ENCODE measurements at regions not wholly inside any gene's neighbourhood (a gene's known extent, or its start where the extent isn't known, plus 50 kb on each side); places are given as distances from the start of the nearest gene placed in this dataset.
"Not testable (repeated sequence)": the region's sequence is repeated elsewhere in the genome, so short reads cannot be mapped to it uniquely, and the experiment has no call there.

- DNase-seq: no peak
Observed at GRCh38 chr6:85125526-85125925, 324.4 kb upstream of the NT5E start.

DNA sequence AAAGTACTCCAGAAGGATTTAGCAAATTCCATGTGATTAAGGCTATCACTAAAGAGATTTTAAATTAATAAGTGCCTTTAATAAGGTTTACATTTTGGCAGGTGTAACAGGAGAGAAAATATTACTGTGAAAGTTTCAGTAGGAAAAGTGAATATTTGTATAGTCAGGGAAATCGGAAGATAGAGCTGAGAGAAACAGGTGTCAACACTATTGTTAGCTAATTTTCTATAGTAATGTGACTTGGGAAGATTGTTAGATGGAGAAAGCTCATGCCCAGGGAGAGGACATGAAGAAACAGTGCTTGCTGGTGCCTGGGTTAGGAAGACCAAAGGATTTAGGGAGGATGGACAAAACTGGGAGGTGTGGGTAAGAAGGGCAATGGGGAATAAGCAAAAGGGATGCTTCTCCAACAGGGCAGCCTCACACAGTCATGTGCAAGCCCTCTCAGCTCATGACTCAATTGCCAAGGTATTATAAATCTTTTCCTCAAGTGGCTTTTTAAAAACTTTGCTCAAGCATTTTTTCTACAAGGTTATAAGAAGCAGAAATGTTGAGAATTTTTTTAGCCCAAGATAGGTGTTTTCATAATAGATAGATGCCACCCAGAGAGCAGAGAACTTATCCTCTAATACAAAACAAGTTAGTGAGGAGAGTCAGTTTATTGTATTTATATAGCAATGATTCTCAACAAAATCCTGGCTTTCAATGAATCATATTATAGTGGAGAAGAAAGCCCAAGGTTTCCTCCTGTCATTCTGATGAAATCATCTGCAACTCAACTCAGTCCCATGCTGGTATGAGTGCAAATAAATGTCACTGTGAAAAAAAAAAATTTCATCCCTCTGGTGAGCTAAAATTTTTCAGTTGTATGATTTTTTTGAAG lies 325.2 kb upstream of the NT5E start:
- DNase-seq: no peak

- no peak for DNase-seq
Observed at GRCh38 chr6:85121158-85121557, 328.7 kb upstream of the NT5E start.

GRCh38 chr6:85118652-85119235 lies 331.1 kb upstream of the NT5E start:
- DNase-seq: no peak

GRCh38 chr6:85118233-85118632 lies 331.6 kb upstream of the NT5E start:
- no peak for DNase-seq

GRCh38 chr6:85116475-85116874 lies 333.4 kb upstream of the NT5E start:
- DNase-seq: no peak

DNA sequence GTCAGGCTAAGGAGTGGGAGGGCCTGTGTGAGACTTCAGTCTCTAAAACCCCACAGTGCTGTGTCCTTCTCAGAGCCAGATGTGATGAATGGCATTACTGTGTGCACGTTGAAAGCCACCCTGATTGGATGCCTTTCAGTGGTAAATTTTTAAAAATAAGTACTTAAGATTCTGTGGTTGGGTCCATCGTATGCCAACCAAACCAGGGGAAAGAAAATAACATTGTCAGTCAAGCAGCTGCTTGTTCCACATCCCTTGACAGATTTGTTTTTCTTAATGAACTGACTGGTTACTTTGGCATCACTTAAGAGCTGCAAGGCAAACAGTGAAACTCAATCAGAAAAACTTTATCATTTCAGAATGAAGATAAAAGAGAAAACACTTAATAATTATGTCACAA lies 334.0 kb upstream of the NT5E start:
- no peak for DNase-seq

GRCh38 chr6:85115376-85115775 lies 334.5 kb upstream of the NT5E start:
- no peak for DNase-seq

DNA sequence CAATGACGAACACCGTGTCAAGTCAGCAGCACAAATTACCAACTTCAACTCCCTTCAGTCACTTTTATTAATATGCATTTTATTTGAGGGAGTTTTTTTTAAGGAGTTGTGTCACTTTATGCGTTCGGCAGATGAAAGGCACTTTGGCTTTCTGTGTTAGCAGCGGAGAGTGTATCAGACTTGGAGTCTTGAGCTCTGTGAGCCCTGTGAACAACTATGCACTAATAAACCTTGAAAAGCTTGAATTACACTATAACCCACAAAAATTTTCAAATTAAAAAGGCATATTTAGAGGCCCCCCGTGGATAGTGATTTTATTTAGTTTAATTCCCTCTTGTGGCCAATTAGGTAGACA lies 335.3 kb upstream of the NT5E start:
- no peak for DNase-seq

DNA sequence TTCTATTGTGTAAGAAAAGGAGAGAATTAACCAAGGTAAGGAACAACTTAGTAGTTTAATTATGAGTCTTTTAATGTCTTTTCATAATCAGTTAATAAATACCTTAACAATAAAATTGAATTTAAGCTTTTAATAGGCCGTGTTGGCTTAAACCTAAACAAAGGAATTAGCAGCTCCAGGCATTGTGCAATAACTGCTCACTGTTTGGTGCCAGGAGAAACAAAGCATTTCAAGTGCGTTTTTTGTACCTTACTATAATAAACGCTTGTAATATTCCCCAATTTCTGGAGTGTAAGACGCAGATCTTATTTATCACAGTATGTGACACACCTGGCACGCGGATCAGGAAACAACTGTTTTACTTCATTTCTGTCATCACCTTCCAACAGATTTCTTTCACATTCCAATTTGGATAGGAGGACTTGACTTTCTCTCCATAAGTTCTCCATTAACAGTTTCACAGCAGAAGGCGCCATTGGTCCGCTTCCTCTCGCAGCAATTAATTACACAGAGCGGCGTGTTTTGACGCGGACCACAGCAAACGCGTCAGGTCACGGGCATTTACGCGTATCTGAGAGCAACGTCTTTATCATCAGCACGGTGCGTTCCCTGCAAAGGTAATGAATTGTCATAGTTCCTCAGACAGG lies 335.8 kb upstream of the NT5E start:
- no peak for DNase-seq

DNA sequence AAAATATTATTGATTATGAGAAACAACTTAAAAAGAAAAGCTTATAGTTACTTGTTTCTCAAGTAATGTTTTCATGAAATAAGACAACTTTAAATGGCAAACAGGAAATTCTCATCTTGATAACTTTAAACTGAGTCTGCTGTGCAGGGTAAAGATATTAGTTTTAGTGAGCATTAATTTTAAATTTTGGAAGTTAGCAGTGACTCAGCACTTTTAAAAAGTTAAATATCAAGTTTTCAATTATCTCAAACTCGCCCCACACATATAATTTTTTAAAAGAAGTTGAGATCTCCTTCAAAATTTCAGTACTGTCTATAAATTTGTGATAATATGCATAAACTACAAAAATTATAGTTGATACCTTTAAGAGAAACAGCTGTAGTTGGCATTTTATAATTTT lies 337.3 kb upstream of the NT5E start:
- no peak for DNase-seq

GRCh38 chr6:85111481-85112011 lies 338.3 kb upstream of the NT5E start:
- DNase-seq: no peak

DNA sequence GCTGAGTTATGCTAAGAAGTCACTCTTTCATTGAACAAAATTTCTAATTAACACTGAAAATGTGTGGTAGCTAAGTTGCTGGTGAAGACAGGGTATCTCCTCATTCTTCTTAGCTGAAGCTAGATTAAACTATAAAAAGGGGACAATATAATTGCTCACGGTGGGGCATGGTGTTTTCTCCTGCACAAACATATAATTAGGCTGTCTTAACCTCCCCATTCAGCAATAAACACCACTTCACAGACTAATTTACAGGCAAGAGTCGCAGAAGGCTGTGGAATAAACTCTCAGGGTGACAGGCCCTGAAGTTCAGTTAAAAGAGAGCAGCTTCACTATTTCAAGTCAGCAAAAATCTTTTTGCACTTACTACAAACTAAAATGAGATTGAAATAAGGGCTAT lies 338.9 kb upstream of the NT5E start:
- peak; percentile 3 for DNase-seq

DNA sequence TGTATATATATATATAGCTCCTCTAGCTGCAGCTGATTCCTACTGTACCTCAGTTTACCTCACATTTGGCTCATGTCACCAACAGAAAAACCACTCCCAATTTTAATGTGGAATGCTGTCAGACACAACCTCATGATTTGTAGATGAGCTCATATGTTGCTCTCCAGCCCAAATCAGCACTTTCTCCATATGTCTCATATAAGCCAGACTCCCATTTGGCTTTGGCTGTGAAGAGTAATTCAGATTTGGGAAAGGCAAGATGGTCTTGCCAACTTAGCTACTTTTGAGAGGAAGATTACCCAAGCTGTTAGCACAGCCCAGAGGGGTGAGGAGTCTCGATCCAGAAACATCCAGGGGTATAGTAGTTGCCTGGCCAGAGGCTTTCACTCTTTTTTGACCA lies 342.2 kb upstream of the NT5E start:
- DNase-seq: no peak

- DNase-seq: no peak
Observed at GRCh38 chr6:85096976-85097375, 332.6 kb upstream of the TBX18 start.

DNA sequence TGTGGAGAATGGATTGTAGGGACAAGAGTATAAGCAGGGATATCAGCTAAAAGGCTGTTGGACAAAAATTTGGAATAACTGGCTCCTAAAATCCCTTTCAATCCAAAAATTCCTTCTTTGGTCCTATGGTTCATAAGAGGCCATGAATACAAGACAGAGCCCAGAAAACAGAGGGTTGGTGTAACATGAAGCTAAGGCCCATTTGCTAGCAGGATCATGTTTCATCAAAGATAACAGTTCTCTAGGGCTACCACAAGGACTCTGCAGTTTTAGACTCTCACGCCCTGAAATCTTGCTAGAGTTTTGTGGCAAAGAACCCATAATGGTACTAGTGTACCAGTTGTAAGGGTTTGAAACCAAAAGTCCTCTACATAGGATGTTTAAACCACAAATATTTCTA lies 327.8 kb upstream of the TBX18 start:
- DNase-seq: no peak

- no peak for DNase-seq
Observed at GRCh38 chr6:85089255-85089654, 324.9 kb upstream of the TBX18 start.

- DNase-seq: no peak
Observed at GRCh38 chr6:85085875-85086274, 321.5 kb upstream of the TBX18 start.

GRCh38 chr6:85081102-85081501 lies 316.7 kb upstream of the TBX18 start:
- no peak for DNase-seq

DNA sequence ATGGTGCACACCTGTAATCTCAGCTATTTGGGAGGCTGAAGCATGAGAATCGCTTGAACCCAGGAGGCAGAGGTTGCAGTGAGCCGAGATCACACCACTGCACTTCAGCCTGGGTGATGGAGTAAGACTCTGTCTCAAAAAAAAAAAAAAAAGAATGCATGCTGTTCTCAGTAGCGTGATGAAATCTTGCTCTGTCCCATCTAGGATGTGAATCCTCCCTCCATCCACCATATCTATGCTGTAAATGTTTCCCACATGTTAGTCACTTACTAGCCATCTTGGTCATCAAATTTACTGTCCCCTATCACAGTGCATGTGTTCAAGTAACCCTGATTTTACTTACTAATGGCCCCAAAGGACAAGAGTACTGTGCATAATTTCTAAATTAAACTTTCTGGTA lies 315.4 kb upstream of the TBX18 start:
- DNase-seq: no peak

DNA sequence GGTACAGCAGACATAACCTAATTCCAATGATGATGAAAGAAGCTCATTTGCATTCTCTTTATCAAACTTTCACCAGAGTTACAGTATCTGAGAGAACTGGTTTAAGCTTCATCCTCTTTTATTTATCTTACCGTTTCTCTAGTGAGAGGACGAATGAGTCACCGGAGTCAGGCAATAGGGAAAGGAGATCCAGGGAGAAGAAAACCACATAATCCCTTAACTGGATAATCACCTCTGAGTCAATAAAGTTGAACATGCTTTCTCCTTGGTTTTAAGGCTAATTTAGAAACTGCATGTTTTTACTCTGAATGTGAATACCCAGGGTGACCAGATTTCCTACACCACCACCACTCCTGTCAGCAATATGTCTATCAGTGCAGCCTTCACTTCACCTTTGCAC lies 313.7 kb upstream of the TBX18 start:
- DNase-seq: no peak

DNA sequence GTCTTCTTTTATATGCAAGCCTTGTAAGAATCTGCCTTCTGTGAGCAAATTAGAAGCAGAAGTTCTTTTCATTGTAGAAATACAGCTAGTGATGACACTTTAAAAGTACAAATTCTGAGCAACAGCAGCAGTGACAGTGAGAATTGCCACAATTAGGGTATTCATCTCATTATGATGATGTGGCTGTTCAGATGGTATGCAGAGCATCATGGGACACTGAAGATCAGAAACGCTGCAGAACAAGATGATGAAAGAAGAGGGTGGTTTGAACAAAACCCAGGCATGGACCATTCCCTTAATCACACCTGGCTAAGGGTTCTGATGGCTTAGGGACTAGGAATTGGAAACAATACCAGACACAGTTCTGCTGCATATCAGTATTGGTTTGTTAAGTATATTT lies 312.7 kb upstream of the TBX18 start:
- DNase-seq: no peak

DNA sequence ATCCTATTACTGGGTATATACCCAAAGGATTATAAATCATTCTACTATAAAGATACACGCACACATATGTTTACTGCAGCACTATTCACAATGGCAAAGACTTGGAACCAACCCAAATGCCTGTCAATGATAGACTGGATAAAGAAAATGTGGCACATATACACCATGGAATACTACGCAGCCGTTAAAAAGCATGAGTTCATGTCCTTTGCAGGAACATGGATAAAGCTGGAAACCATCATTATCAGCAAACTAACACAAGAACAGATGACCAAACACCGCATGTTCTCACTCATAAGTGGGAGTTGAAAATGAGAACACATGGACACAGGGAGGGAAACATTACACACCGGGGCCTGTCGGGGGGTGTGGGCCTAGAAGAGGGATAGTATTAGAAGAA lies 307.4 kb upstream of the TBX18 start:
- DNase-seq: not testable (repeated sequence)

GRCh38 chr6:85069577-85069976 lies 305.2 kb upstream of the TBX18 start:
- no peak for DNase-seq

Measured in NCI-H2227 treated with DMSO at 0.1 percent for 48 hours (cell line).